ENCODE measurements at regions not wholly inside any gene's neighbourhood (a gene's known extent, or its start where the extent isn't known, plus 50 kb on each side); places are given as distances from the start of the nearest gene placed in this dataset.

GRCh38 chr1:60234776-60235175 is 161.2 kb upstream of the C1orf87 start:
- no peak for FAIRE-seq

GRCh38 chr1:60229821-60230220 is 156.3 kb upstream of the C1orf87 start:
- no peak for FAIRE-seq

- no peak for FAIRE-seq
Measured at GRCh38 chr1:60228041-60228491, 154.5 kb upstream of the C1orf87 start.

GRCh38 chr1:60227601-60228000 is 154.0 kb upstream of the C1orf87 start:
- FAIRE-seq = no peak

GRCh38 chr1:60225486-60225885 is 151.9 kb upstream of the C1orf87 start:
- FAIRE-seq = no peak

- FAIRE-seq = no peak
Measured at GRCh38 chr1:60224523-60224922, 151.0 kb upstream of the C1orf87 start.

GRCh38 chr1:60223158-60223557 is 149.6 kb upstream of the C1orf87 start:
- FAIRE-seq = no peak

- FAIRE-seq = no peak
Measured at GRCh38 chr1:60222360-60223115, 149.0 kb upstream of the C1orf87 start.

GRCh38 chr1:60213253-60213652 is 139.7 kb upstream of the C1orf87 start:
- no peak for FAIRE-seq

- no peak for FAIRE-seq
Measured at GRCh38 chr1:60196026-60196425, 122.5 kb upstream of the C1orf87 start.

- FAIRE-seq = no peak
Measured at GRCh38 chr1:60185684-60186083, 112.1 kb upstream of the C1orf87 start.

GRCh38 chr1:60184521-60184920 is 111.0 kb upstream of the C1orf87 start:
- FAIRE-seq = no peak

- FAIRE-seq = no peak
Measured at GRCh38 chr1:60173729-60174505, 100.3 kb upstream of the C1orf87 start.

GRCh38 chr1:60173006-60173405 is 99.4 kb upstream of the C1orf87 start:
- no peak for FAIRE-seq

- FAIRE-seq = no peak
Measured at GRCh38 chr1:60171801-60172200, 98.2 kb upstream of the C1orf87 start.

- no peak for FAIRE-seq
Measured at GRCh38 chr1:60170709-60171108, 97.1 kb upstream of the C1orf87 start.

- no peak for FAIRE-seq
Measured at GRCh38 chr1:60169206-60169605, 95.6 kb upstream of the C1orf87 start.

- FAIRE-seq = no peak
Measured at GRCh38 chr1:60162936-60163335, 89.4 kb upstream of the C1orf87 start.

GRCh38 chr1:60160141-60160540 is 86.6 kb upstream of the C1orf87 start:
- no peak for FAIRE-seq

- no peak for FAIRE-seq
Measured at GRCh38 chr1:60156371-60156770, 82.8 kb upstream of the C1orf87 start.

GRCh38 chr1:60153961-60154360 is 80.4 kb upstream of the C1orf87 start:
- FAIRE-seq = no peak

GRCh38 chr1:60152891-60153290 is 79.3 kb upstream of the C1orf87 start:
- no peak for FAIRE-seq

- FAIRE-seq = no peak
Measured at GRCh38 chr1:60151311-60151710, 77.7 kb upstream of the C1orf87 start.

GRCh38 chr1:60149251-60149650 is 75.7 kb upstream of the C1orf87 start:
- no peak for FAIRE-seq
